BLaER1 treated with 17β-estradiol and CSF1 and Interleukin-3, amounts not matched to agents 10 nM and 100 nM (cell line): ENCODE measurements at regions not wholly inside any gene's neighbourhood (a gene's known extent, or its start where the extent isn't known, plus 50 kb on each side); places are given as distances from the start of the nearest gene placed in this dataset.

ENCODE experiments used
- H3K27ac ChIP-seq, 11 experiments: shearing (Covaris generic); formaldehyde crosslinking; 2 replicates each; pipeline ENCODE4 v1.8.1; 2022
- H3K27me3 ChIP-seq, 11 experiments: shearing (Covaris generic); formaldehyde crosslinking; 2 replicates each; pipeline ENCODE4 v1.8.1; 2022
- H3K36me3 ChIP-seq, 11 experiments: shearing (Covaris generic); formaldehyde crosslinking; 2 replicates each; pipeline ENCODE4 v1.8.1; 2022
- H3K4me1 ChIP-seq, 10 experiments: shearing (Covaris generic); formaldehyde crosslinking; 2 replicates each; pipeline ENCODE4 v1.8.1; 2022
- H3K4me2 ChIP-seq, 11 experiments: shearing (Covaris generic); formaldehyde crosslinking; 2 replicates each; pipeline ENCODE4 v1.8.1; 2022
- H3K4me3 ChIP-seq, 10 experiments: shearing (Covaris generic); formaldehyde crosslinking; 2 replicates each; pipeline ENCODE4 v1.8.1; 2022
- H3K9ac ChIP-seq, 11 experiments: shearing (Covaris generic); formaldehyde crosslinking; 2 replicates each; pipeline ENCODE4 v1.8.1; 2022
- H3K9me3 ChIP-seq, 11 experiments: shearing (Covaris generic); formaldehyde crosslinking; replicated peaks in 1 of 11; 2 replicates each; pipeline ENCODE4 v1.8.1; 2022
- H4K20me1 ChIP-seq, 11 experiments: shearing (Covaris generic); formaldehyde crosslinking; 2 replicates each; pipeline ENCODE4 v1.8.1; 2022
- Cebpa-rat ChIP-seq, 11 experiments: shearing (Covaris generic); IDR thresholded peaks; 2 replicates each; pipeline ENCODE4 v1.8.1; 2022

DNA sequence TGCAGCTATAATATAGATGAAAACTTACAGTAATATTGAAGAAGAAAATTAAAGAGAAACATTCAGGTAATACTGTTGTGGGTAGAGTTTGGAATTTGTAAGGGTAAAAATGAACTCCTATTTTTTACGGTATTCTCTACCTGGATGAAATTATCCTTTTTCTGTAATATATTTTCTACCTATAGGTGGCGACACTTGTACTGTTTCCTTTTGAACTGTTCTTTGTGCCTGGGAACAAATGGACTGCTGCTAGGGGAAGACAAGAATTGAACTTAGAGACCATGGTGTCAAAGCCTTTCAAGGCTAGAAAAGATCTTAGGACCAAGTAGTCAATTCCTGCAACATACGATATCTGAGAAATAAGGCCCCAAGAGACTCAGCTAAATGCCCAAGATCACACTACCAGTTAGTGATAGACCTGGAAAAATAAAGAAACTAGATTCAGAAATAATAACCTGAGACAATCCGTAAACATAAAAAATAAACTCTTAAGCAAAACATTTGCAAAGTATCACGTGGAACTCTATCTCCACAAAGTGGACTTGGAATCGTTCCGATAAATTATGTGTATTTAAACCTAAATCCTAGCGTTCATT is 383.8 kb downstream of the TFAP2A start:
- H4K20me1 ChIP-seq = no peaks in the 10 kb centered on the region
- H3K27ac ChIP-seq = no peak overlapping the region
- H3K9me3 ChIP-seq = no peaks in the 10 kb centered on the region
- H3K36me3 ChIP-seq = no peaks in the 10 kb centered on the region
- no peak overlapping the region for H3K4me3 ChIP-seq
- H3K27me3 ChIP-seq = no peaks in the 10 kb centered on the region
- peaks cover 0 to 9% (median 0%) of the 10 kb centered on the region in 10 experiments; a peak in 2 of 20 replicates for H3K4me1 ChIP-seq
- no peak overlapping the region for H3K9ac ChIP-seq
- no peak for TF ChIP-seq Cebpa-rat (IDR thresholded peaks at IDR 0.05)
- no peak overlapping the region for H3K4me2 ChIP-seq

DNA sequence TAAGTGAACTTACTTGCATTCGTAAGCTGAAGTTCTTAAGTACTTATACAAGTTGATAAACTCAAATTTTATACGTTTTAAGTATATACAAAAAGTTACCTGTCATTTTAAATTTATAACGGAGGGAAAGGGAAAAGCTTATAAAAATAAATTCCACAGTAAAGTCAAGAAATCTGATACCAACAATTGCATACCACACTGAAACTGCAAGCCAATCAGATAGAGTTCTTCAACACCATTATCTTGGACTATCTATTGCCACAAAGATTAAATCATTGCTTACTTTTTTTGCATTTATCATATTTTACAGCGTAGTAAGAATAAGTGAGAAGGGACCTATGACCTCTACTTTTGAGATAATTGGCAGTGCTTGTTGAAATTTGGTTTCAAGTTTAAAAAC is 386.7 kb downstream of the TFAP2A start:
- Histone ChIP-seq H3K27ac (no peak overlapping the region), H3K9me3 (no peaks in the 10 kb centered on the region), H3K9ac (no peak overlapping the region), H3K4me1 (peaks cover 0 to 6% (median 0%) of the 10 kb centered on the region in 10 experiments; a peak in 2 of 20 replicates), H3K27me3 (no peaks in the 10 kb centered on the region), H4K20me1 (no peaks in the 10 kb centered on the region), H3K4me3 (no peak overlapping the region), H3K4me2 (no peak overlapping the region), H3K36me3 (no peaks in the 10 kb centered on the region)
- TF ChIP-seq Cebpa-rat (IDR thresholded peaks at IDR 0.05) = no peak

DNA sequence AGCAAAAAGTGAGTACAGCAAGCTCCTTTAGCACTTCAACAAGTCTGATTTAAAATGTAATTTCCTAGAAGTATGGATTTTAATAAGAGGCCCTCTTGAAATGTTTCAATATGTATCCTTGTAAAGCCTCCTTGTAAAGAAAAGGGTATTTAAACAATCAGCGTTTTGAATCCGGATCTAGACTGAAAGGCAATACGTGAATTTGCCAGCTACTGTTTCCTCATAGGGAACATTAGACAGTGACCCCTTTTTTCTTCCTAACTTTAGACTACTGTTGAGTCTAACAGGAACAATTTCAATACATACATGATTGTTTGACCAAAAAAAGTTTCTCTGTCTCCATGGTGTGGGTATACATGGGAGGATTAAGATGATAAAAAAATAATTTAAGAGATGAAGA is 395.0 kb downstream of the TFAP2A start:
- Histone ChIP-seq H3K4me3 (no peak overlapping the region), H3K27me3 (no peaks in the 10 kb centered on the region), H3K27ac (no peak overlapping the region), H3K9ac (no peak overlapping the region), H3K4me1 (no peaks in the 10 kb centered on the region), H4K20me1 (no peaks in the 10 kb centered on the region), H3K36me3 (no peaks in the 10 kb centered on the region), H3K4me2 (no peak overlapping the region), H3K9me3 (no peaks in the 10 kb centered on the region)
- no peak for TF ChIP-seq Cebpa-rat (IDR thresholded peaks at IDR 0.05)

DNA sequence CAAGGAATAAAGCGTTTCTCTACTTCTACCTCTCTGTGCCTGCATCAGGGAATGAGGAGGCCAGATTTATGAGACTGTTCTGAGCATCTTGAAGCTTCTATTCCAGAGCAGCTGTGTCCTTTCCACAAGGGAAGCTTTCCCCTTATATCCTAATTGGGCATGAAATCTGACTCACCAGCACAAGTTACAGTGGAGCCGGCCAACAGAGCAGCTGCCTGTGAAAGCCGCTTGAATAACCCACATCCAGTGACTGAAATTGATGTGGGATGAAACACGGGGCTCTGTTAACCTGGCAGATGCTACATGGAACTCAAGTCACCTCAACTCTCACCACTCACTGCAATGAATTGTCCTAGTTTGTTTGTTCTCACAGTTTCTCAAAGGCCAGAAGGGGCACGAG is 400.3 kb downstream of the TFAP2A start:
- Histone ChIP-seq H3K4me1 (no peaks in the 10 kb centered on the region), H4K20me1 (no peaks in the 10 kb centered on the region), H3K4me2 (no peak overlapping the region), H3K27me3 (no peaks in the 10 kb centered on the region), H3K4me3 (no peak overlapping the region), H3K36me3 (no peaks in the 10 kb centered on the region), H3K9ac (no peak overlapping the region), H3K9me3 (peaks cover 9 to 13% (median 10%) of the 10 kb centered on the region in 11 experiments; a peak in 21 of 22 replicates), H3K27ac (no peak overlapping the region)
- no peak for TF ChIP-seq Cebpa-rat (IDR thresholded peaks at IDR 0.05)

DNA sequence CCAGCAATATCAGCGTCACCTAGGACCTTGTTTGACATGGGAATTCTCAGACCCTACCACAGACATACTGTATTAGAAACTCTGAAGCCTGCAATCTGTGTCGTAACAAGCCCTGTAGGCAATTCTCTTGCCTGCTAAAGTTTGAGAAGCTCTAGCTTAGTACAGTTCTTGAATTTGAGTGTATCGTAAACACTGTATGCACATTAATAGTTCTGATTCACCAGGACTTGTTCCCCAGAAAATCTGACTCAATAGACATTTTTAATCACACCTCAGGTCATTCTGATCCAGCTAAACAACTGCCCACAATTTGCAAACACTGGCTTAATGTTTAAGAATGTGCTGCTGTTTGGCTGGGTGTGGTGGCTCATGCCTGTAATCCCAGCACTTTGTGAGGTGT is 414.3 kb downstream of the TFAP2A start:
- Histone ChIP-seq H3K4me1 (no peaks in the 10 kb centered on the region), H3K9ac (no peak overlapping the region), H3K27me3 (no peaks in the 10 kb centered on the region), H3K4me2 (no peak overlapping the region), H3K36me3 (no peaks in the 10 kb centered on the region), H3K4me3 (no peak overlapping the region), H3K27ac (no peak overlapping the region), H3K9me3 (no peaks in the 10 kb centered on the region), H4K20me1 (no peaks in the 10 kb centered on the region)
- TF ChIP-seq Cebpa-rat (IDR thresholded peaks at IDR 0.05) = no peak

DNA sequence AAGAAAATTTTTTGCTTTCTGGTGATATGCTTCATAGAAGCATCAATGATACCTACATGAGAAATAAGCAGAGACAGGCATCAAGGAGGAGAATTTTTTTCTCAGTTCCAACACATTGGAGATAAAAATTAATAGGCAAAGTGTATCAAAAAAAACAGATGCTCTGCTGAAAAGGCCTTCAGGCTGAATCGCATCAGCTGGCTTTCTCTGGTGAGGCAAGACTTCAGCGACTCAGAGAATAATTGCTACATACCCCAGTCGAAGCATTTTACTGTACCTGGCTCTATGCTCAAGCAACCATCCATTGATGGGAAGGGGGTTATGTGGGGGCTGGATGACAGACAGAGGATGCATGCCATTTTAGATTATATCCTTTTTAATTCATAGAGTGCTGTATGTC is 415.1 kb downstream of the TFAP2A start:
- Histone ChIP-seq H3K27ac (no peak overlapping the region), H3K27me3 (no peaks in the 10 kb centered on the region), H4K20me1 (no peaks in the 10 kb centered on the region), H3K36me3 (no peaks in the 10 kb centered on the region), H3K4me1 (no peaks in the 10 kb centered on the region), H3K9ac (no peak overlapping the region), H3K4me3 (no peak overlapping the region), H3K4me2 (no peak overlapping the region), H3K9me3 (no peaks in the 10 kb centered on the region)
- no peak for TF ChIP-seq Cebpa-rat (IDR thresholded peaks at IDR 0.05)

DNA sequence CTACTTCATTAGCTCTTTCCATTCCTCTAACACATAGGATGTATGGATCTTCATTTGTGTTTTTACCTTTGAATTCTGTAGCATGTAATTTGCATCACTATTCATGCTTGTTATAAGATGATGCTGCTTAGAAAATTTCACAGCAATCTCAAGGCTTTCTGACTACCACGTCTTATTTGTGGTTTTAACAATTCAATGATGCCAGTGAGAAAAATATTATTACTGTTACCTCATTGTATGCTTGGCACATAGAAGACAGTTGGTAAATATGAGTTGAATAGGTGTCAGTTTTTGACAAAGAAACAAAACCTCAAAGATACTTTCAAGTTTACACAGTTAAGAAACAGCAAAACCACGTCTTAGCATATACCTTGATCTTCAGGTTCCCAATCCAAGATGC is 428.6 kb downstream of the TFAP2A start:
- Histone ChIP-seq H4K20me1 (no peaks in the 10 kb centered on the region), H3K9me3 (peaks cover 0 to 8% (median 5%) of the 10 kb centered on the region in 11 experiments; a peak in 6 of 22 replicates), H3K27me3 (no peaks in the 10 kb centered on the region), H3K4me3 (no peak overlapping the region), H3K27ac (no peak overlapping the region), H3K9ac (no peak overlapping the region), H3K4me1 (0 out of 20 replicates have a peak, but pooled peaks cover 0 to 5% (median 0%) of the 10 kb centered on the region in 10 experiments), H3K4me2 (no peak overlapping the region), H3K36me3 (no peaks in the 10 kb centered on the region)
- no peak for TF ChIP-seq Cebpa-rat (IDR thresholded peaks at IDR 0.05)

DNA sequence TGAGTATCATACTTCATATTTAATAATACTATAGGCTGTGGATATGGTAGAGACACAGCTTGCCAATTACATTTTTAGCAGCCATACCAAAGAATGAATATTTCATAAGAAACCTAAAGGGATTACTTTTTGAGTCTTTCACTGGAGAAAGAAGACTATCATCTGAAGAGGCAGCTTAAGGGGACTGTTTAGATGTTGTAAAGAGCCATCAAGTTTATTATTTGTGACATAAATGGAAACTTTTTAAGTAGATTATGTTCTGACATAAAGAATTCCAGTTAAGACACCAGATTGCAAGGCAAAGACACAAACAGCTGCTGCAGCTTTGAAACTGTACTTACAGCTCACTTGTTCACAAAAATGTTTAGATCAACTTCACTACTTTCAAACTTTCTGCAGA is 429.4 kb downstream of the TFAP2A start:
- Histone ChIP-seq H4K20me1 (no peaks in the 10 kb centered on the region), H3K27ac (no peak overlapping the region), H3K9ac (no peak overlapping the region), H3K4me2 (no peak overlapping the region), H3K4me1 (0 out of 20 replicates have a peak, but pooled peaks cover 0 to 5% (median 0%) of the 10 kb centered on the region in 10 experiments), H3K9me3 (peaks cover 0 to 8% (median 5%) of the 10 kb centered on the region in 11 experiments; a peak in 6 of 22 replicates), H3K36me3 (no peaks in the 10 kb centered on the region), H3K4me3 (no peak overlapping the region), H3K27me3 (no peaks in the 10 kb centered on the region)
- no peak for TF ChIP-seq Cebpa-rat (IDR thresholded peaks at IDR 0.05)

DNA sequence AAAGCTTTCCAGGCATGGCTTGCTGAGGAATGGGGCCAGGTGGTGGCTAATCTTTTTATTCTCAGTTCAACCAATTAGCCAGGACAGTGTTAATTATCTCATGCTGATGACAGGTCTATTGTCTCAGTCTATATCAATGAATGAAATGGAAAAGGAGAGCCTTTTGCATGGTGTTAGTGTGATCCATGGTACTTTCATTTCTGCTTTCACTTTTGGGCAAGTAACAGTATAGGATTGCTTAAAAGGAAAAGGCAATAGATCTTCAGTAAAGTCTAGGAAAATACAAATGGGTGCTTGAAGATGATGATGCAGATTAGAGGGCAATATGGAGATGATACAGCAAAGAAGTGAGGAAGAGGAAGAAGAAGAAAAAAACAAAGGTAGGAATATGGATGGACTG is 430.3 kb downstream of the TFAP2A start:
- H3K9me3 ChIP-seq = peaks cover 0 to 8% (median 5%) of the 10 kb centered on the region in 11 experiments; a peak in 6 of 22 replicates

DNA sequence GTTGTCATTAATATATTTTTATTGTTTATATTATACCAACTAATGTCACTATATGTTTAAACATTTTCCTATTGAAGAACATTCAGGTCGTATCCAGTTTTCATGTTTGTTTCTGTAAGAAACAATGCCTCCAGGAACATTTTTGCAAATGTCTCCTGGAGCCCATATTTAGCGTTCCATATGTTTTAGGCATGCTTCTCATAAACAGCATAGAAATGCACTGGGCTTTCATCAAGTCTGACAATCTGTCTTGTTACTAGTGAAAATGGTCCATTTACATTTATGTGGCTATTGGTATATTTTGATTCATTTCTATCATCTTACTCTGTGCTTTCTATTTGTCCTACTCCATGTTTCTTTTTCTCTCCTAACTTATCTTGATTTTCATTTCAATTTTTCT is 431.7 kb downstream of the TFAP2A start:
- H3K27me3 ChIP-seq = no peaks in the 10 kb centered on the region
- no peak for TF ChIP-seq Cebpa-rat (IDR thresholded peaks at IDR 0.05)
- no peaks in the 10 kb centered on the region for H4K20me1 ChIP-seq
- no peaks in the 10 kb centered on the region for H3K36me3 ChIP-seq
- H3K9me3 ChIP-seq = peaks cover 0 to 8% (median 5%) of the 10 kb centered on the region in 11 experiments; a peak in 6 of 22 replicates
- no peak overlapping the region for H3K27ac ChIP-seq
- H3K4me1 ChIP-seq = 0 out of 20 replicates have a peak, but pooled peaks cover 0 to 5% (median 0%) of the 10 kb centered on the region in 10 experiments
- H3K4me3 ChIP-seq = no peak overlapping the region
- no peak overlapping the region for H3K9ac ChIP-seq
- no peak overlapping the region for H3K4me2 ChIP-seq

More for the DNA sequence above, 430.3 kb downstream of the TFAP2A start:
- Histone ChIP-seq H3K27ac (no peak overlapping the region), H4K20me1 (no peaks in the 10 kb centered on the region), H3K4me3 (no peak overlapping the region), H3K36me3 (no peaks in the 10 kb centered on the region), H3K27me3 (no peaks in the 10 kb centered on the region), H3K9ac (no peak overlapping the region), H3K4me2 (0 out of 22 replicates have a peak overlapping the region, but pooled peaks of 1 of the 11 experiments have one; percentile 31), H3K4me1 (0 out of 20 replicates have a peak, but pooled peaks cover 0 to 5% (median 0%) of the 10 kb centered on the region in 10 experiments)
- TF ChIP-seq Cebpa-rat (IDR thresholded peaks at IDR 0.05) = no peak
